ENCODE measurements at regions not wholly inside any gene's neighbourhood (a gene's known extent, or its start where the extent isn't known, plus 50 kb on each side); places are given as distances from the start of the nearest gene placed in this dataset.

- 83 to 93% (median 85%) methylated on average over 5 of the region's 5 CpGs for WGBS, 3 donors
- no peaks in the 10 kb centered on the region for H3K27me3 ChIP-seq
- TF ChIP-seq EP300 (IDR thresholded peaks at IDR 0.05): no peak
- TF ChIP-seq CTCF (IDR thresholded peaks at IDR 0.05): no peak
- TF ChIP-seq POLR2A (IDR thresholded peaks at IDR 0.05): no peak
- no peaks in the 10 kb centered on the region for H3K36me3 ChIP-seq
- intact Hi-C loops (cut with DNase I): no loop called here
- H3K4me1 ChIP-seq (ENCODE audit: insufficient read depth): no peaks in the 10 kb centered on the region
- H3K9me3 ChIP-seq: no peaks in the 10 kb centered on the region
- H3K4me3 ChIP-seq: no peak overlapping the region
- H3K27ac ChIP-seq: no peak overlapping the region
- DNase-seq: no peak
These were observed 299.3 kb upstream of the N4BP1 start for GRCh38 chr16:48909231-48909630.

GRCh38 chr16:48907906-48908634, 298.1 kb upstream of the N4BP1 start:
- intact Hi-C loops (cut with DNase I): no loop called here
- H3K27me3 ChIP-seq: no peaks in the 10 kb centered on the region
- H3K4me3 ChIP-seq: no peak overlapping the region
- no peaks in the 10 kb centered on the region for H3K9me3 ChIP-seq
- 89 to 92% (median 89%) methylated on average over 10 of the region's 10 CpGs for WGBS, 3 donors
- H3K4me1 ChIP-seq (ENCODE audit: insufficient read depth): no peaks in the 10 kb centered on the region
- DNase-seq: no peak
- no peaks in the 10 kb centered on the region for H3K36me3 ChIP-seq
- no peak for TF ChIP-seq CTCF (IDR thresholded peaks at IDR 0.05)
- no peak for TF ChIP-seq POLR2A (IDR thresholded peaks at IDR 0.05)
- no peak for TF ChIP-seq EP300 (IDR thresholded peaks at IDR 0.05)
- H3K27ac ChIP-seq: no peak overlapping the region

GRCh38 chr16:48905632-48906505, 295.9 kb upstream of the N4BP1 start:
- TF ChIP-seq CTCF (IDR thresholded peaks at IDR 0.05): no peak
- TF ChIP-seq EP300 (IDR thresholded peaks at IDR 0.05): no peak
- no peak for TF ChIP-seq POLR2A (IDR thresholded peaks at IDR 0.05)
- Histone ChIP-seq H3K27ac (no peak overlapping the region), H3K4me1 (ENCODE audit: insufficient read depth) (no peaks in the 10 kb centered on the region), H3K36me3 (no peaks in the 10 kb centered on the region), H3K9me3 (no peaks in the 10 kb centered on the region), H3K27me3 (no peaks in the 10 kb centered on the region), H3K4me3 (no peak overlapping the region)
- WGBS, 3 donors: 45 to 63% (median 46%) methylated on average over 22 of the region's 22 CpGs
- intact Hi-C loops (cut with DNase I): no loop called here
- peak in 1 of 5 donors; percentile 34 for DNase-seq

- no peaks in the 10 kb centered on the region for H3K36me3 ChIP-seq
- no peaks in the 10 kb centered on the region for H3K27me3 ChIP-seq
- intact Hi-C loops (cut with DNase I): no loop called here
- no peaks in the 10 kb centered on the region for H3K4me1 ChIP-seq (ENCODE audit: insufficient read depth)
- H3K9me3 ChIP-seq: no peaks in the 10 kb centered on the region
- H3K27ac ChIP-seq: no peak overlapping the region
- TF ChIP-seq POLR2A (IDR thresholded peaks at IDR 0.05) (no peak), EP300 (IDR thresholded peaks at IDR 0.05) (no peak), CTCF (IDR thresholded peaks at IDR 0.05) (no peak)
- DNase-seq: no peak
- H3K4me3 ChIP-seq: no peak overlapping the region
- 50 to 68% (median 53%) methylated on average over 5 of the region's 5 CpGs for WGBS, 3 donors
These were observed 294.4 kb upstream of the N4BP1 start for GRCh38 chr16:48904333-48904732.

Data from ovary (tissue), 7 donors.